HUDEP-2 (cell line): ENCODE measurements at regions not wholly inside any gene's neighbourhood (a gene's known extent, or its start where the extent isn't known, plus 50 kb on each side); places are given as distances from the start of the nearest gene placed in this dataset.

Experiments used
- DNase-seq, 76 experiments: peaks; one replicate each; lab custom pipeline; 2025; ENCODE audit not compliant: unreplicated experiment in 76 of 76; lab: John Stamatoyannopoulos, UW

GRCh38 chr9:20054734-20055133 is 265.9 kb upstream of the SLC24A2 start:
- DNase-seq, result no peak

- no peak for DNase-seq
Measured at GRCh38 chr9:20048985-20049384, 260.1 kb upstream of the SLC24A2 start.

DNA sequence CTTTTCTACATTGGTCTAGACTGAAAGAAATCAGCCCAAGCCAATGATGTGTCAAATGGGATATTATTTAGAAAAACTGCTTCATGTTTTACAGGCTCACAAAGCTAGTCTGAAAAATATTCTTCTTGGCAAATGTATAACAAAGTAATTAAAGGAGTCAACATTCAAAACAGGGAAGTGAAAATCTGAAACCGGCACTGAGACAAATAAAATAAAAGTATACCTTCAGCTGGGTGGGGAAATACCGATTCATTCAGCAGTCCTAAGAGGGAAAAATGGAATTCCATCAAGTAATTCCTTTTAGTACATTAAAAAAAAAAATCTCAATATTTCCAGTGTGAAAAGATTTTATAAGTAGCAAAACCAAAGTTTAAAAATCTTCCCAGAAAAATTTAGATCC is 259.6 kb upstream of the SLC24A2 start:
- DNase-seq, result no peak

DNA sequence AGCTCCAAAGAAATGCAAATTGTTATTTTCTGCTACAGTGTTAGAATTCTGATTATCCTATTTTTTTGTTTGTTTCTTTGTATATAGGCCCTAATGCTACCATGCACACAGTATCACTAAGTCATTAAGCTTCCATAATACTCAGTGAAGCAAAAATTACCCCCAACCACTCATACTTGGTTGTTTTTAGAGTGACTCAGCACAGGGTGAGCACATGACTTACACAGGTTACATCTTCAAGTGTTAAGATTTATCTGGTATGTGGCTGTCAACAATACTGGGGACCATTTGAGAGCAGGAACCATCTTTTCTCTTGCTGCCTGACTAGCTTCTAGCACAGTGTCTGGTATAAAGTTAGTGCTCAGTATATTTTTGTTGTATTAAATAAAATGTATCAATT is 255.8 kb upstream of the SLC24A2 start:
- no peak for DNase-seq

- DNase-seq, result no peak
Measured at GRCh38 chr9:20043461-20043860, 254.6 kb upstream of the SLC24A2 start.

GRCh38 chr9:20043035-20043434 is 254.2 kb upstream of the SLC24A2 start:
- DNase-seq, result no peak

DNA sequence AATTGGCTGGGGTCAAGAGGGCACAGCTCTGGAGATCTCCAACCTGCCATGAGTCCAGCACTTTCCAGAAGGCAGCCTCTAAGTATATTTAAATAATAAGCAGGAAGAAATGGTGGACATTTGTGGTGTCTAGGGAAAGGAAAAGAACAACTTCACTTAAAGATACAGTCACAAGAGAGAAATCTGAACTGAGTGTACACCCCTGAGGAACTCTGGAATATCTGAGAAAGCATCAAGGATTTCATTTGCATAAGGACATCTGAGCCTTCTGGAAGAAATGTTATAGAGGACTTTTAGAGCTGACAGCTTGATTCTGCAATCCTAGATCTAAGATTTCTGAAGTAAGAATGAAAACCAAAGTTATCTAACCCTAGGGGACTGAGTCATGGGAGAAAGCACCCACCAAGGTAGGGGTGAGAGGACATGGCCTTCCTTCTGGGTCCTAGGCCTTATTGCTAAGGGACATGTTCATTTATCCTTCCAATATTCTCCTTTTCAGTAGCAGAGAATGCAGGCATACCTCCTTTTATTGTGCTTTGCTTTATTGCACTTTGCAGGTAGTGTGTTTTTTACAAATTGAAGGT is 253.4 kb upstream of the SLC24A2 start:
- DNase-seq, result no peak

DNA sequence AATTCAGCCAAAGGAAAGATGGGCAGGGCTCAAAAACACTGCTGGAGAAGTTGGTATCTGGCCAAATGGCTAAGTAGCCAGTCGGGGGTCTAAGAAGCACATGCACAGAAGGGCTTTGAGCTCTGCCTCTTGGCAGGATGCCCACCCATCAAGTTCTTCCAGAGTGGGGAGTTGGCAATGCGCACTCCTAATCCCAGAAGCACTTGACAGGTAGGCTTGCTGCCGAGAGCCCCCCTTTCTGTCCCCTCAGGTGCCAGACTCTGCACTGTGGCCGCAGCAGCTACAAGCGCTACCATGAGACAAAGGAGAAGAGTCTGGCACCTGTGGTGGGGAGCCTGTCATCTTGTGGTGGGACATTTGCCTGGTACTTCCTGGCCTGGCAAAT is 252.9 kb upstream of the SLC24A2 start:
- DNase-seq, result no peak

DNA sequence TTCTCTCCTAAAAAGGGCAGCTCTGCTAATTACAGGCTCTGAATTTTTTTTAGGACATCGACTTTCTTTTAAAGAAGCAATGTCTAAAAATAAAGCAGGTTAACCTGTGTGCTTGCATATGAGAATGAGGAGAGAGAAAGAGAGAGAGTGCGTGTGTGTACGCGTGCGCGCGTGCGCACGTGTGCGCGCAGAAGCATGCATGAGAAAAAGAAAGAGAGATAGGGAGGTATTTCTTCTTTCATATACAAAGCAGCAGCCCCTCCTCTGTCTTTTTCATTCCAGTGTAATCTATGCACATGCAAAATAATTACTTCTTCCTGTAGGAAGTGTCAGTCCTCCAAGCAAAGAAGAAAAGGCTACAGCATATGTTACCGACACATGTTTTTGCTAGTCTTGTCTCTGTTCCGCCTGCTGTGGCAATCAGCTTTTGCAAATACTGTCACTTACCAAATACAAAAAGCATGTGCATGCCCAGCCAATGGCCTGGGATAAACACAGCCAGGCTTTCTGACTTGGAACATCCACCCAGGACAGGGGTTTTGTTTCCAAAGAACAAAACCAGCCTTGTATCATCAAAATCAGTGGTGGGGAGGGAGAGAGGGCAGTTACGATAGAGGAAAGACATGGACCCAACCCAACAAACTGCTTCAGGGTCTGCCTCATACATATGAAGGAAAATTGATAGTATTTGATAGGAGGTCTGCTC is 252.3 kb upstream of the SLC24A2 start:
- DNase-seq, result no peak

GRCh38 chr9:20037699-20038098 is 248.9 kb upstream of the SLC24A2 start:
- no peak for DNase-seq

GRCh38 chr9:20033511-20033910 is 244.7 kb upstream of the SLC24A2 start:
- no peak for DNase-seq

DNA sequence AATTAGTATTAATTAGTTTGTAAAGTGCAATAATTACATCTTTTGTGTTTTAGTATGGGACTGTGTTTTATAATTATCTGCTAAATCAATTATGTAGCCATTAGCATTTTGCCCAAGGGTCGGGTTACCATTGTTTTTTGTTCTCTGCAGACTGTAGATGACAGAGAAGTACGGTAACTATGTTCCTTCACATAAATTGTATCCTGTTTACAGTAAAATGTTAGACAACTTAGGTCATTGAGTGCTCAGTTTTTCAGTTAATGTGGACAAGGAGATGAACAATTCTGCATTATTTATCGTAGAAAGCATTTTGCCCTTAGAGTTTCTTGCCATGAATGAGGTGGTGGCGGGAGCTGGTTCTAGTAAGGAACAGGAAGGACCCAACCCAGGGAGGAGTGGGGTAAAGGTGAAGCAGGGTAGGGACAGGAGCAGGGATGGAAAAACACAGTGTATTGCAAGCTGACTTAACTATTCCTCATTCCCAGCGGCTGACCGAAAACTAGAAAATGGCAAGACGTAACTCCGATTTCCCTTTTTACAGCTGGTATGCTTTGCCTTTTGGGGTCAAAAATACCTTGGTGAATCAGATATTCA is 243.7 kb upstream of the SLC24A2 start:
- no peak for DNase-seq

GRCh38 chr9:20031836-20032235 is 243.0 kb upstream of the SLC24A2 start:
- DNase-seq, result no peak

- no peak for DNase-seq
Measured at GRCh38 chr9:20030671-20031070, 241.8 kb upstream of the SLC24A2 start.

- DNase-seq, result no peak
Measured at GRCh38 chr9:20030221-20030620, 241.4 kb upstream of the SLC24A2 start.

- DNase-seq, result no peak
Measured at GRCh38 chr9:20028849-20029231, 240.0 kb upstream of the SLC24A2 start.

DNA sequence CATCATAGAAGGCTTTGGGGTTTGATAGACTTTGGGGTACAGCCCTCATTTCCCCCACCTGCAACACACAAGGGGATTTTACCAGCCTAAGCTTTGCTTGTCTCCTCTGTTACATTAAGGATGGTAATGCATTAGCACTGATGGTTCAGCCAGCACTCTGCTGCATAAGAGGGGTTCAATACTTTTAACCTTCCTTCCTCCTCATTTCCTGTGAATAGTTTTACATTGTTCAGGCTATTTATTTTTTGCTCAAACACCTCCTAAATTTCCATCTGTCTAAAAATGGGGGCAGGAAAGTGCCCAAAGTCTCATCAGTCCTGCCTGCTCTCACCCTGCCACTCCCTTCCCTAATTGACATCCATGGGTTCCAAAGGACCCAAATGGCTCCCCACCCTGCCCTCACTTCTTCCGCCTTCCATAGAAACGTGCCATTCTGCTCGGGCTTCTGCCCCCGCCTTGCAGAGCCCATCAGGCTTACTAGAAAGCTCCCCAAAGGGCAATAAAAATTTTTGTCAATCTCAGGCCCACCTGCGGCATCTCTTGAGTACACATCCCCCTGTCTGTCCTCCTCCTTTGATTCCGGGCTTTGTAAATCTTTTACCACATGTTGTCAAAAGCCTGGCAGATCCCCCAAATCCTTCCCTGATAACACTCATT is 239.5 kb upstream of the SLC24A2 start:
- no peak for DNase-seq

DNA sequence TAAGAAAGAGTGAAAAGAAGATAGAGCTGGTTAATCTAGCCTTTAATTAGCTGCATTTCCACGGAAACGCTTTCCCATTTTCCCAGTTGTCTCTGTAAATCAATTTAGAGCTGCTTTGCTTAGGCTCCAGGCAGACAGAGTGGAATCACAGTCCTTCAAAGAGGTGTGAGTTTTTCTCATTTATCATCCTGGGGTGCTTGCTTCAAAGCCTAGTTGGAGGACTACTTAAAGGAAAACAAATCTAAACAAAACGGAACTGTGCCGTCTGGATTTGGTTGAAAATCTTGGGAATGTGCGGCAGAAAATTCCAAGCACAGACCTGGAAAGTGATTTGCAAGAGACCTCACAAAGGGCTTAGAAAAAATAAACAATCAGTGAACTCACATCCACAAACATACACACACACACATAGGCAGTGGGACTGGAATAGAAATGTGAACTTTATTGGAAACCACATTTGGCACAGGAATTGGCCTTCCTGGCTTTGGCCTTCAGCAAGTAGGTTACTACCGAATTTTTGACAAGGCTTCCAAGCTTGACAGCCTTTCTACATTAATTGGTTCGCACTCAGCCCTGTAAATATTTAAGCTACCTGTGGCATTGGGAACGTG is 235.2 kb upstream of the SLC24A2 start:
- no peak for DNase-seq

- DNase-seq, result no peak
Measured at GRCh38 chr9:20023210-20023905, 234.5 kb upstream of the SLC24A2 start.

DNA sequence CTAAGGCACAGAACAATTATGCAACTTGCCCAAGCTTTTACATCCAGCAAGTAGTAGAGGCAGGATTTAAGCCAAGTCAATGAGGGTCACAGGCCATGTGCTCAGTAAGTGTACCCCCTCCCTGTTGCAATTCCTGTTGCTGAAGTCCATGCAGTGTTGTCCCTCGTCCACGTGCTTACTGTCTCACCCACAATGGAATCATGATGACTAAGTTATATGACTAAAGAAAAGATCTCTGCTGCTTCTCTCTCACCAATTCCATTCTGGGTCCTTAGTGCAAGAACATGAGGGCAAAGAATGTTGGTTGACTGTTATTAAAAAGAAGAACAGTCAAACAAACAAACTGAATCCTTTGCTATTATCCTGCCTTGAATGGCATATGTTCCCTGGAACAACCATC is 233.6 kb upstream of the SLC24A2 start:
- no peak for DNase-seq

- DNase-seq, result no peak
Measured at GRCh38 chr9:20016611-20017010, 227.8 kb upstream of the SLC24A2 start.
